IMR-90 (cell line): ENCODE measurements at regions not wholly inside any gene's neighbourhood (a gene's known extent, or its start where the extent isn't known, plus 50 kb on each side); places are given as distances from the start of the nearest gene placed in this dataset.

Experiments used
- ATAC-seq: fragments of 200-7000 bp; cut with Tn5 transposase; 2 replicates; pipeline ENCODE4 v1.9.1; 2020; ENCODE audit warnings: low read depth, mild to moderate bottlenecking, moderate library complexity
- BruUV-seq: library from RNA; stranded (reverse); fragments of 400-500 nt; replicated peaks from 2 replicates; lab custom pipeline; 2021; lab: Mats Ljungman, UMichigan
- CTCF ChIA-PET: fragments of 300-600 bp; formaldehyde crosslinking; extraction: SDS; loops from one replicate; lab custom pipeline; 2021; ENCODE audit warnings: antibody characterized with exemption; lab: Yijun Ruan, JAX
- POLR2A ChIA-PET: fragments of 300-600 bp; sonication (Branson Sonifier 250); formaldehyde crosslinking; loops from one replicate; lab custom pipeline; 2022; ENCODE audit warnings: antibody characterized with exemption; ENCODE audit not compliant: unreplicated experiment; lab: Charles Lee
- DNase-seq: peaks from one replicate; pipeline ENCODE4 v3.0.0; 2013
- H2AFZ ChIP-seq: replicated peaks from 2 replicates; pipeline ENCODE3; 2013; ENCODE audit warnings: low read length, mild to moderate bottlenecking; ENCODE audit not compliant: poor library complexity
- H2AK5ac ChIP-seq: 2 replicates; pipeline ENCODE4 v1.6.1; 2013; ENCODE audit warnings: low read depth, low read length, inconsistent platforms
- H2AK9ac ChIP-seq: replicated peaks from 2 replicates; pipeline ENCODE3; 2013; ENCODE audit warnings: mild to moderate bottlenecking, low read depth, low read length, moderate library complexity; ENCODE audit not compliant: poor library complexity
- H2BK120ac ChIP-seq: 2 replicates; pipeline ENCODE4 v1.6.1; 2013; ENCODE audit warnings: low read depth, low read length, inconsistent platforms
- H2BK15ac ChIP-seq: 3 replicates; pipeline ENCODE4 v1.6.1; 2013; ENCODE audit warnings: low read depth, low read length, inconsistent platforms
- H2BK20ac ChIP-seq: 2 replicates; pipeline ENCODE4 v1.6.1; 2013; ENCODE audit warnings: low read depth, mild to moderate bottlenecking, inconsistent platforms, low read length, moderate library complexity
- H2BK5ac ChIP-seq: 2 replicates; pipeline ENCODE4 v1.6.1; 2013; ENCODE audit warnings: mild to moderate bottlenecking, low read depth, low read length, inconsistent platforms; ENCODE audit not compliant: poor library complexity, severe bottlenecking
- H3K14ac ChIP-seq: replicated peaks from 2 replicates; pipeline ENCODE4 v1.6.1; 2013; ENCODE audit warnings: low read depth, low read length, inconsistent platforms
- H3K18ac ChIP-seq: 2 replicates; pipeline ENCODE4 v1.6.1; 2013; ENCODE audit warnings: low read depth, low read length, control low read depth
- H3K23ac ChIP-seq: 2 replicates; pipeline ENCODE4 v1.6.1; 2013; ENCODE audit warnings: low read depth, low read length, inconsistent platforms
- H3K27ac ChIP-seq: 2 replicates; pipeline ENCODE4 v1.5.1; 2013; ENCODE audit warnings: mild to moderate bottlenecking, control low read depth, low read length; ENCODE audit not compliant: insufficient read depth
- H3K27me3 ChIP-seq: 2 replicates; pipeline ENCODE4 v1.6.1; 2013; ENCODE audit warnings: low read length; ENCODE audit not compliant: control insufficient read depth, insufficient read depth
- H3K36me3 ChIP-seq: 2 replicates; pipeline ENCODE4 v1.6.1; 2013; ENCODE audit warnings: low read length, mixed read lengths; ENCODE audit not compliant: control insufficient read depth, insufficient read depth
- H3K4ac ChIP-seq: 2 replicates; pipeline ENCODE4 v1.6.1; 2013; ENCODE audit warnings: low read depth, low read length, inconsistent platforms
- H3K4me1 ChIP-seq: 2 replicates; pipeline ENCODE4 v1.6.1; 2013; ENCODE audit warnings: low read length, mixed read lengths; ENCODE audit not compliant: control insufficient read depth, insufficient read depth
- H3K4me2 ChIP-seq: 2 replicates; pipeline ENCODE4 v1.6.1; 2013; ENCODE audit warnings: low read depth, mild to moderate bottlenecking, control low read depth, low read length, moderate library complexity
- H3K4me3 ChIP-seq: 2 replicates; pipeline ENCODE4 v1.5.1; 2013; ENCODE audit warnings: low read depth, mild to moderate bottlenecking, control low read depth, low read length, moderate library complexity; ENCODE audit not compliant: insufficient read depth
- H3K56ac ChIP-seq: 2 replicates; pipeline ENCODE4 v1.6.1; 2013; ENCODE audit warnings: low read length, inconsistent platforms; ENCODE audit not compliant: insufficient read depth; ENCODE audit errors: extremely low read depth
- H3K79me1 ChIP-seq, 2 experiments: 2 replicates each; pipeline ENCODE4 v1.6.1; 2013; ENCODE audit warnings: low read length in 2 of 2, inconsistent platforms in 1 of 2, low read depth in 1 of 2
- H3K9ac ChIP-seq: 2 replicates; pipeline ENCODE4 v1.6.1; 2013; ENCODE audit warnings: low read depth, low read length, control low read depth
- H3K9me1 ChIP-seq: 2 replicates; pipeline ENCODE4 v1.6.1; 2013; ENCODE audit warnings: low read length, inconsistent platforms; ENCODE audit not compliant: insufficient read depth
- H3K9me3 ChIP-seq: 2 replicates; pipeline ENCODE4 v1.6.1; 2013; ENCODE audit warnings: low read length; ENCODE audit not compliant: control insufficient read depth, insufficient read depth
- H4K20me1 ChIP-seq: 2 replicates; pipeline ENCODE4 v1.6.1; 2013; ENCODE audit warnings: low read length, inconsistent platforms; ENCODE audit not compliant: insufficient read depth
- H4K5ac ChIP-seq: 2 replicates; pipeline ENCODE4 v1.6.1; 2013; ENCODE audit warnings: mild to moderate bottlenecking, low read depth, low read length, control low read depth
- H4K8ac ChIP-seq, 2 experiments: 2 replicates each; pipeline ENCODE4 v1.6.1; 2013; ENCODE audit warnings: low read depth in 2 of 2, low read length in 2 of 2, control low read depth in 1 of 2, inconsistent platforms in 1 of 2
- H4K91ac ChIP-seq: 2 replicates; pipeline ENCODE4 v1.6.1; 2013; ENCODE audit warnings: low read depth, low read length, inconsistent platforms; ENCODE audit not compliant: insufficient read depth
- CEBPB ChIP-seq: IDR thresholded peaks from 2 replicates; pipeline ENCODE4 v1.6.1; 2012; ENCODE audit warnings: low read depth, low read length, improper control_type of control experiment
- CHD1 ChIP-seq: IDR thresholded peaks from 2 replicates; pipeline ENCODE4 v1.6.1; 2012; ENCODE audit warnings: low read depth, low read length, improper control_type of control experiment
- FOS ChIP-seq: fragments of 150-350 bp; IDR thresholded peaks from 2 replicates; pipeline ENCODE4 v1.6.1; 2016; ENCODE audit warnings: low read depth, low read length
- MXI1 ChIP-seq: IDR thresholded peaks from 2 replicates; pipeline ENCODE4 v1.6.1; 2012; ENCODE audit warnings: low read depth, mild to moderate bottlenecking, low read length, moderate library complexity, borderline replicate concordance
- NFE2L2 ChIP-seq: fragments of 150-350 bp; IDR thresholded peaks from 2 replicates; pipeline ENCODE4 v1.6.1; 2016; ENCODE audit warnings: low read depth, mild to moderate bottlenecking, low read length
- POLR2A ChIP-seq: IDR thresholded peaks from 2 replicates; pipeline ENCODE4 v1.6.1; 2012; ENCODE audit warnings: mild to moderate bottlenecking, low read depth, low read length
- RAD21 ChIP-seq: IDR thresholded peaks from 2 replicates; pipeline ENCODE4 v1.6.1; 2012; ENCODE audit warnings: low read length, improper control_type of control experiment
- RFX5 ChIP-seq: IDR thresholded peaks from 2 replicates; pipeline ENCODE4 v1.8.0; 2012; ENCODE audit warnings: low read depth, mild to moderate bottlenecking, low read length, moderate library complexity
- WGBS, 2 experiments: methylation state at CpG; one replicate each; pipeline versions ENCODE4 v1.1.5 to v1.1.7; 2013; ENCODE audit warnings: missing lambda C conversion rate in 2 of 2; ENCODE audit not compliant: insufficient read length in 1 of 2; ENCODE audit errors: extremely low coverage in 2 of 2; 5-methylcytosine and 5-hydroxymethylcytosine counted together
- dilution Hi-C: fragments of 300-500 bp; cut with HindIII; formaldehyde crosslinking; loops from one replicate; pipeline ENCODE4 v1.14.3; 2018; ENCODE audit warnings: low sequenced_read_pairs; ENCODE audit not compliant: unreplicated experiment
- in situ Hi-C: fragments of 300-500 bp; cut with MboI; formaldehyde crosslinking; loops from 3 replicates; pipeline ENCODE4 v1.14.3; 2019; ENCODE audit warnings: low sequenced_read_pairs, inconsistent platforms, mixed read lengths
- intact Hi-C: fragments of 100-400 bp; cut with micrococcal nuclease; formaldehyde crosslinking; loops from 2 replicates; pipeline ENCODE4 v1.10.0; 2022
- TF ChIP-seq, protein P1 (sequence below): conservative IDR thresholded peaks from 2 replicates; pipeline ENCODE4 v1.5.1; 2012; ENCODE audit warnings: mild to moderate bottlenecking, low read depth, low read length, improper control_type of control experiment
- TF ChIP-seq, protein P2 (sequence below): fragments of 150-350 bp; IDR thresholded peaks from 2 replicates; pipeline ENCODE4 v1.6.1; 2017; ENCODE audit warnings: mild to moderate bottlenecking, antibody characterized with exemption, low read length, low read depth

DNA sequence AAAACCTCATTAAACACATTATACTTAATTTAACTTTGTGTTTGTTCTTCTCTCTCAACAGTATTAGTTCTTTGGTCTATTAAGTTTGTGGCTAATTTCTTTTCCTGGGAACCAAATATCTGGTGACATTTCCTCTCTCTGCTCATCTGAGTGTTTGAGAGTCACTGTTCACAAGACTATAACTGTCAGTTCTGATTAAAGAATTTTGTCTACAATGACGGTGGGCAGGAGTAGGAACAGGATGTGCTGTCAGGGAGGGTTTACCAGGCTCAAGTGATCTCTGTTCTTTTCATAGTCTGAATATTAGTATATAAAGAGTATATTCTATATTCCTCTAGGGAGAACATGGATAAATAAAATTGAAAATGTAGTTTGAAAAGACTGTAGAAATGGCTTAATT, 92.9 kb downstream of the ALG10B start:
- no CpG with 5 or more reads among the region's 1 CpG for WGBS, 2 experiments
- in situ Hi-C loops: no loop called here
- TF ChIP-seq NFE2L2: no peak
- no peak for TF ChIP-seq MXI1
- no peak for TF ChIP-seq POLR2A
- no peak for TF ChIP-seq RFX5
- TF ChIP-seq CHD1: no peak
- TF ChIP-seq, protein P1, sequence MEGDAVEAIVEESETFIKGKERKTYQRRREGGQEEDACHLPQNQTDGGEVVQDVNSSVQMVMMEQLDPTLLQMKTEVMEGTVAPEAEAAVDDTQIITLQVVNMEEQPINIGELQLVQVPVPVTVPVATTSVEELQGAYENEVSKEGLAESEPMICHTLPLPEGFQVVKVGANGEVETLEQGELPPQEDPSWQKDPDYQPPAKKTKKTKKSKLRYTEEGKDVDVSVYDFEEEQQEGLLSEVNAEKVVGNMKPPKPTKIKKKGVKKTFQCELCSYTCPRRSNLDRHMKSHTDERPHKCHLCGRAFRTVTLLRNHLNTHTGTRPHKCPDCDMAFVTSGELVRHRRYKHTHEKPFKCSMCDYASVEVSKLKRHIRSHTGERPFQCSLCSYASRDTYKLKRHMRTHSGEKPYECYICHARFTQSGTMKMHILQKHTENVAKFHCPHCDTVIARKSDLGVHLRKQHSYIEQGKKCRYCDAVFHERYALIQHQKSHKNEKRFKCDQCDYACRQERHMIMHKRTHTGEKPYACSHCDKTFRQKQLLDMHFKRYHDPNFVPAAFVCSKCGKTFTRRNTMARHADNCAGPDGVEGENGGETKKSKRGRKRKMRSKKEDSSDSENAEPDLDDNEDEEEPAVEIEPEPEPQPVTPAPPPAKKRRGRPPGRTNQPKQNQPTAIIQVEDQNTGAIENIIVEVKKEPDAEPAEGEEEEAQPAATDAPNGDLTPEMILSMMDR: no peak
- TF ChIP-seq RAD21: no peak
- TF ChIP-seq, protein P2, sequence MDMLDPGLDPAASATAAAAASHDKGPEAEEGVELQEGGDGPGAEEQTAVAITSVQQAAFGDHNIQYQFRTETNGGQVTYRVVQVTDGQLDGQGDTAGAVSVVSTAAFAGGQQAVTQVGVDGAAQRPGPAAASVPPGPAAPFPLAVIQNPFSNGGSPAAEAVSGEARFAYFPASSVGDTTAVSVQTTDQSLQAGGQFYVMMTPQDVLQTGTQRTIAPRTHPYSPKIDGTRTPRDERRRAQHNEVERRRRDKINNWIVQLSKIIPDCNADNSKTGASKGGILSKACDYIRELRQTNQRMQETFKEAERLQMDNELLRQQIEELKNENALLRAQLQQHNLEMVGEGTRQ: no peak
- no peak for TF ChIP-seq FOS
- TF ChIP-seq CEBPB: no peak

More for the DNA sequence above, 92.9 kb downstream of the ALG10B start:
- Histone ChIP-seq H3K4ac (no peak overlapping the region), H3K9ac (no peak overlapping the region), H2AK9ac (no peak overlapping the region), H2BK120ac (no peak overlapping the region), H3K9me3 (peaks cover 3% of the 10 kb centered on the region; the same call in 1 of the 2 replicates), H3K9me1 (no peaks in the 10 kb centered on the region), H4K8ac (no peak overlapping the region), H3K56ac (no peak overlapping the region), H4K91ac (no peak overlapping the region), H3K4me3 (no peak overlapping the region), H2AFZ (no peak overlapping the region), H4K20me1 (no peaks in the 10 kb centered on the region), H2BK20ac (no peak overlapping the region), H3K79me1 (no peaks in the 10 kb centered on the region), H3K18ac (no peak overlapping the region), H2BK5ac (no peak overlapping the region), H3K27me3 (no peaks in the 10 kb centered on the region), H4K5ac (no peak overlapping the region), H3K4me2 (no peak overlapping the region), H3K14ac (no peak overlapping the region), H3K23ac (no peak overlapping the region), H3K27ac (no peak overlapping the region), H2BK15ac (no peak overlapping the region), H2AK5ac (no peak overlapping the region), H3K4me1 (no peaks in the 10 kb centered on the region), H3K36me3 (no peaks in the 10 kb centered on the region)
- no TSS peak for BruUV-seq
- ChIA-PET CTCF (no interaction called here), POLR2A (no interaction called here)
- dilution Hi-C loops (no loop called here), intact Hi-C loops (no loop called here)
- ATAC-seq (no peak), DNase-seq (no peak)
